ENCODE measurements at regions not wholly inside any gene's neighbourhood (a gene's known extent, or its start where the extent isn't known, plus 50 kb on each side); places are given as distances from the start of the nearest gene placed in this dataset.
"Not testable (repeated sequence)": the region's sequence is repeated elsewhere in the genome, so short reads cannot be mapped to it uniquely, and the experiment has no call there.

DNA sequence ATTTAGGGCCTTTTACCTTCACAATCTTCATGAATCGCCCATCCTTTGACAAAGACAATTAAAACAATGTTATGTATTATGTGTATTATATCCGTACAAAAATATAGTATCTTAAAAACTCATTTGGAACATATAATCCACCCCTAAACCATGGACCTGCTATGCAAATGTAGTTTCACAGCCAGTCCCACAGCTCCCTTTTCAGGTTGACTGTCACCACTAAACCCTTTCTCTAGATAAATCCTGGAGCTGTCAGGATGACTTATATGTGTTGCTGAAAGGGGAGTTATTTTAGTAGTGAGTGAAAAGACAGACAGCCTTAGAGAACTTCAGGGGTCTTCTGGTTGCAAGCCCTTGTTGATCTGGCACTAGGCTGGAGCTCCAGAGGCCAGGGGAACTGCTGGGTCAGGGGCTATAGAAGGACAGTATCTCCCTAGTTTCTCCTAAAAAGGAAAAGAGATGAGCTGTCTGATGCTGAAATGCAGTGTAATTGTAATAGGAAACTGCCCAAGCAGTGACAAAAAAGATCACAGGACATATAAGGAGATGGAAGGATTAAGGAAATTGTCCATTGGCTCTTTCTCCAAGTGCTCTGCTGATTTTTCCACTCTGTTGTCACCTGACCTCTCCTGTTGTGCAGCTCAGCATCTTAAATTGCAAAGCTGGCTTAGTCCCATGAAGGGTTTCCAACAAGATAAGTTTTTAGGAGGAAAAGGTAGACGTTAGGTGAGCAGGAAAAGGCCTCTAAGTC lies 127.7 kb downstream of the S1PR1 start:
- CTCF ChIA-PET: interaction anchor here (1.4 kb wide), 1 partner anchor 55 kb away, joined by 6 read pairs; no protein-coding TSS in a partner anchor

DNA sequence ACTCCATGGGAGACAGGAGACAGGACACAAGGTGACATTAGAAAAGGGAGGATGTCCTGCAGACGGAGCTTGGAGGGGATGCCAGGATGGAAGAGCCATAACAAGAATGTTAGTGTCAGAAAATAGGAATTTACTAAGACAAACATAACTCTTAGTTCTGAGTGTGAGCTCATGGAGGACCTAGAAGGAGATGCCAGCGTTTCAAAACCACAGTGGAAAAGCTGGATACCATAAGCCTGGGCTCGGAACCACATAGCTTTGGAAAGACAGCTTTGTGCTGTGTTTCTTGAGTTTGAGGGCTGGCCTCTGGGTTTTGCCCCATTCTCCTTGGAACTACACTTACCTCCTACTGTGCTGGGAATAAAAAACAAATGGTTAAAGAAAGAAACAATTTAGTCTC lies 128.4 kb downstream of the S1PR1 start:
- ChIA-PET POLR2A (no interaction called here), CTCF (interaction anchor here (1.4 kb wide), 1 partner anchor 56 kb away, joined by 6 read pairs; no protein-coding TSS in a partner anchor)

More for the DNA sequence above, 127.7 kb downstream of the S1PR1 start:
- POLR2A ChIA-PET: no interaction called here

DNA sequence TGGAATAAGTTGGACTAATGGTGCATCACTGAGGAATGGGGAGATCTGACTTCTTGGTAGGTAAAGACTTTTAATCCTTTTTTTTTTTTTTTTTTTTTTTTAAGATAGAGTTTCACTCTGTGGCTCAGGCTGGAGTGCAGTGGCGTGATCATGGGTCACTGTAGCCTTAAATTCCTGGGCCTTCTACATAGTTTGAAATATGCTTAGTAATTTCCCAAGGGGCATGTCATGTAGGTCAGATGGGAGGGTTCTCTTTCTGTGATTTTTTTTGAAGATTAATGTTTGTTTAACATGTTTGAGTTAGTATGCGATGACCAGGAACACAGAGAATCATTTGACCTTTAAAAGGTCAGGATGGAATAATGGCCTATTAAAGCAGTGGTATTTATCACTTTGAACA lies 129.1 kb downstream of the S1PR1 start:
- POLR2A ChIA-PET: no interaction called here
- CTCF ChIA-PET: no interaction called here

DNA sequence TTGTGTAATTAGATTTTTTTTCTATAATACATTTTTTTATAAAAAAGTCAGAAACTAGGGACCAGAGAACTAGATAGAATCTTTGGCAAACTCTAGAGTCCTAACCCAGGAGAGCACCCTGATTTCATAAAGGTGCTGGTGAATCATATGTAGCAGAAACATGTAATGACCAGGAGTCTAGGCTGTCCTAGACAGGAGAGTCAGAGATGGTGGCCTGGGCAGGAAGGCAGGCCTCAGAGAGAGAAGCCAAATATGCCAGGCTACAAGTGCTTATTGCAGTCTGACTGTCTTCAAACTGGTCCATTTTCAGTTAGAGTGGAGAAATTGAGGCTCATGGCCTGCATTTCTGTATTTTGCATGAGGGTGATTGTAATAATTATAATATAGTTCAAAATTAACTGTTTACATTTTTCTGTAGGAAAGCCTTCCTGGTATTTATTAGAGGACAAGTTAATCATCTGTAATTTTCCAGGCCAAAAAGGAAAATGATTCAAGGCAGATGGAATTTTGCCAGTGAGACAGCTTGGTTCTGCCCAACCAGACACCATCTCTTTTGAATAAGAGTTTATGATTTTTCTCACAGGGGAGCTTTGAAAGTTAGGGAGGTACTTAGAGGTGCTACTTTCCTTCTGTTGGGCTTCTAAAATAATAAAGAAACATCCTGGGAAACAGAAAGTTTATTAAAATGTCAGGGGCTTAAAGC lies 129.8 kb downstream of the S1PR1 start:
- ChIA-PET POLR2A (no interaction called here), CTCF (interaction anchor here (1.9 kb wide), 1 partner anchor 8 kb away, joined by 7 read pairs; no protein-coding TSS in a partner anchor)

DNA sequence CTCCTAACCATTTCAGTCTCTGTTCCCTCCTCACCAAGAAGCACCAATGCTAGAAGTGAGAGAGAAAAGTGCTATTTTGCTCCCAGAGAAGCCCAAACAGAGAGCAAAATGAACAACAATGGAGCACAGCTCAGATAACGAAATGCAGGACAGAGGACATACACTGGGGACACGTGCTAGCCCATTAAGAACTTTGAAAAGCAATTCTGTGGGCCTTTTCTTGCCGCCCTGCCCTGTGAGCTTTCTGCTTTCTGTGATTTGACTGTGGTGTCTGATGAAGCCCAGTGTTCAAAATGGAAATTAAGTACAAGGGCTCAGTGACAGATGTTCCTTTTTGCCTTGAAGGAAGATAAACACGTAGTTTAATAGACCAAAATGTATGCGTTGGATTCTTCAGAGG lies 130.8 kb downstream of the S1PR1 start:
- CTCF ChIA-PET: interaction anchor here (1.0 to 1.9 kb wide), 2 partner anchors 9 to 58 kb away, joined by 4 to 7 read pairs; no protein-coding TSS in a partner anchor
- POLR2A ChIA-PET: no interaction called here

DNA sequence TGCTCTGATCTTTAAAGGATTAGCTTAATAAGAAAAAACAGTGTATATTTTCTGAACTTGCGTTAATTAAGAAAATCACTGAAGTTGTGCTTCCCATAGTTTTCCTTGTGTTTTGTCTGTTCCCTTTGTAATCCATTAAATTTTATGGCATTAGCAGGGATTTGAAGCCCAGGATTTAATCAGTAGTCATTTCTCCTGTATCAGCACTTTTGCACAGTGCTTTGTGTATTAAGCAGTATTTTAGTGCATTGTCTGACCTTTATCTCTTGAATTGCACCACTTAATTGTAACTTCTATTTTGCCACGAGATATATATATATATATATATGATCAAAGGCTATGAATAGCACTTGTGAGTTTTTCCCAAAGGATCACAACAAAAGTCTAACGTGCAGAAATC lies 133.7 kb downstream of the S1PR1 start:
- ChIA-PET CTCF (interaction anchor here (0.6 to 1.1 kb wide), 2 partner anchors 13 to 64 kb away, joined by 3 read pairs; no protein-coding TSS in a partner anchor), POLR2A (interaction anchor here (0.6 kb wide), 1 partner anchor 17 kb away, joined by 3 read pairs; no protein-coding TSS in a partner anchor)

DNA sequence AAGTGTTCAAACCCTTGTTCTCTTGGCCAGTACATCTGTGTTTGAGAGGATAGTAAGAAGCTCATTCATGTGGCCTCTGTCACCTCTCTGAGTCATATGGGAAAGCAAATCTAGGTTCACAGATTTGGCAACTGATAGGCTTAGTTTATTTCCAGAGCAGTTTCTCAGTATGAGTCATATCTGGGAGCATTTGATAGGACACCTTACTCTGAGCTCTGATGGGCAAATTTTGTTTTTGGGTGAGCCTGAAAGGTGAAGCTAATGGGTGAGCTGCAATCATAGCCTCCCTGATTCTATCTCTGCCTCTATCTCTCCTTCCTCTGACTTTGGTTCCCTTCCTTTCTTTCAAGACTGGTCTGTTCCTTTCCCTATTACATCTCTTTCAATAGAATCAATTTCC lies 134.4 kb downstream of the S1PR1 start:
- POLR2A ChIA-PET: interaction anchor here (0.6 kb wide), 1 partner anchor 17 kb away, joined by 3 read pairs; no protein-coding TSS in a partner anchor
- CTCF ChIA-PET: no interaction called here

DNA sequence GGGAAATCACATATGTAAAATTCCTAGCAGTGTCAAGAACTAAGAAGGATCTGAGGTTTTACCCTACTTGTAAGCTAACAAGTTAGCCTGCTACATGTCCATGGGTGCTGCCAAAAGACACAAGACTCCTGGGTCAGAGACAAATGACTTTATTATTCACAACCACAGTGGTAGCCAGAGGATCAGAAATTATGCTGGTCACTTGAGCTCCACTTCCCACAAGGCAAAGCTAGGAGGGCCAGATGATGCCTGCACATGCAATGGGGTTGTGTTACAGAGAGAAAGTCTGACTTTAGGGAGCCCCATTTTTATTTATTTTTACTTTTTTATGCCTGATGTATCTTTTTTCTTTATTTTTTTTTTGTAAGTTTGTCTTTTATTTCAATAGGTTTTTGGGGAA lies 136.8 kb downstream of the S1PR1 start:
- CTCF ChIA-PET: no interaction called here
- POLR2A ChIA-PET: no interaction called here

DNA sequence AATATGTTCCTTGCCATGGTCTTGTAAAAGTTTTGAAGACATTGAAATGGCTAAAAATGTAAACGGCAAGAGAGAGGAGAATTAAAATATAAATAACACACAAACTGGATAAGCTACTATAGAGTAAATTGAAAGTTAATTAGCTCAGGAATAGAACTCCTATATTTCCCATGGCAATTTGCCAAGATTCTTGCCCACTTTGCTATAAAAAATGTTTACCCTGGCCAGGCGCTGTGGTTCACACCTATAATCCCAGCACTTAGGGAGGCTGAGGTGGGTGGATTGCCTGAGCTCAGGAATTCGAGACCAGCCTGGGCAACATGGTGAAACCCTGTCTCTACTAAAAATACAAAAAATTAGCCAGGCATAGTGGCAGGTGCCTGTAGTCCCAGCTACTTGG lies 138.6 kb downstream of the S1PR1 start:
- POLR2A ChIA-PET, CTCF ChIA-PET: not testable (repeated sequence)

DNA sequence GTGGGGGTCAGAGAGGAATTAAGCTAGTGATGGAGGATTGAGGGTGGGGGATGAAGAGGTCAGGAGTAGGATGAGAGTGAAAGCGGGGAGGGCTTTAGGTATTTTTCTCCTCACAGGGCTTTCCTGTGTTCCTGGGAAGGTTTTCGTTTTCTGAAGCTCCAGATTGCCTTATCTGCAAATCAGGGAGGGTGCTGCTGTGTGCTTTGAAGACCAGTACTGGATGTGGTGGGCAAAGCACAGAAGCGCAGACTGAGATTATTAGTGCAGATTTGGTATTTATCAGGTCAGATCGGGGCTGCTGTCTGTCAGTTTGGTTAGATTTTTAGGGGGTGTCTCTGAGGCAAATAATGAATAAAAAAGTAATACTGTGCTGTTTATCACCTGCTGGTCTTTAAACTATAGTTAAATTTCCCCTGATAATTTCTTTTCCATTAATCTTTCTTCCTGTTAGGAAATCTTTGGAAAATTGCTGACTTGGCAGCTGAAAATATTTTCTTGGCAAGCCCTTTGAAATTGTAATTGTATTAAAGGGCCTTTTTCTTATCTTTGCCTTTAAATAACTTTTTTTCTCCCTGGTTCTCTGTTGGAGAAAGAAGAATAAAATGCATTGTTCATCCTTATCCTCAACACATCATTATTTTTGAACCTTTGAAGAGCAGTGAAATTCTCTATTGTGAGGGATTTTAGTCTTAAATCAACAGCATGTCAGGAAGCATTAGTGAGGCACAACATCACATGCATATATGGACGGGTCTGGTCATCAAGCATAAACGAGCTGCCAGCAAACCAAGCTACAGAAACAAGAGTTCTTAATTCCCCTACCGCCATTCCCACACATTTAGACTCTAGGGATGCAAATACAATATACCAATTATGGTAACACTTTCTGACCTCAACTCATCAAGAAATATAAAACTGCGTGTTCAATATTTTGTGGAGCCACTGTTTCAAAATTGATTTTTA lies 139.6 kb downstream of the S1PR1 start:
- POLR2A ChIA-PET: no interaction called here

DNA sequence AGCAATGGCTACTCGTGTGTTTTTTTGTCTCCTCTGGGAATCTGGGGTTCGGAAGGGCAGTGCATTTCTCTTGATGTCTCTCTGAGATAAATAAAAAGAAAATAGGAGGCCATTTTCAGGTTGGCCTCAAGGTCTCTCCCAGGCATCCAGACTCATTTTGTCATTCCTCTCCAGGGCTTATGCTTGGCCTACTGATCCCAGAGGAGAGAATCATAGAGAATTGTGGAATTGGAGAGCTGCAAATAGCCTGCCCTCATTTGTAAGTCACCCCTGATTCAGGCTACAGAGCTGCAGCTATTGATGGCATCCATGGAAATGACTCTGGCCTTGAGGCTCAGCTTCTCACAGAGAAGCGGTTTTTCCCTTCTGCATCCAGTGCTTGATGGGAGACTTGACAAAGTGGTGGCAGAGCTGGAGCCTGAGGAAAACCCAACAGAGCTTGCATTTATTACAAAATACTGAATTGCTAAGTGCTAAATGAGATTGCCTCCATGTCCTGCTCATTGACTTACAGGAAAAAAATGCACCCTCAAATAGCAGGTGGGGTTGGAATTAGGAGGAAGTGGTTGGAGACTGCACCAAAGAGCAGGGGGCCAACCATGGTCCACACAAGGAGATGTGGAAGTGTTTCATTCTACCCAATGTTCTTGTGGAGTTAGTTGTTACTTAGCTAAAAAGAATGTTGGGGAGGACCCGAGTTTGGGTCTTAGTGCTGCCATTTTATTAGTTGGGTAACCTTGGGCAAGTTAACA lies 140.4 kb downstream of the S1PR1 start:
- ChIA-PET POLR2A (no interaction called here), CTCF (no interaction called here)

More for the DNA sequence above, 139.6 kb downstream of the S1PR1 start:
- CTCF ChIA-PET: no interaction called here

DNA sequence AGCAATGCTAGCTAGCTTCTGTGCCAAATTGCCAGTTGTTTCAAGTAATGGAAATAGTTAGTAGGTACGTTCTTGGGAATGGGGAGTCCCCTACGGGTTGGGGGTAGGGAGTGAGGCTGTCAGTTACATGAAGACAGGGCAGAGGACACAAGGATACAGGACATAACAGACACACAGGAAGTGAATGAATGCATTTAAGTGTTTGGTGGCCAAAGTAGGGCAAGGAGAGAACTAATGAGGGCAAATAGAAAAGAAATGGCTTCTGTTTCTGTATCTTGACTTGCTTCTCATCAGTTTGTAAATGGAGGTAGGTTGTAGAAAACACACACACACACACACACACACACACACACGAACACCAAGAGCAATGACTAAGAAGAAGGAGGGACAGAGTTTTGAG lies 142.2 kb downstream of the S1PR1 start:
- POLR2A ChIA-PET: no interaction called here
- CTCF ChIA-PET: interaction anchor here (2.0 kb wide), 1 partner anchor 69 kb away, joined by 6 read pairs; no protein-coding TSS in a partner anchor

DNA sequence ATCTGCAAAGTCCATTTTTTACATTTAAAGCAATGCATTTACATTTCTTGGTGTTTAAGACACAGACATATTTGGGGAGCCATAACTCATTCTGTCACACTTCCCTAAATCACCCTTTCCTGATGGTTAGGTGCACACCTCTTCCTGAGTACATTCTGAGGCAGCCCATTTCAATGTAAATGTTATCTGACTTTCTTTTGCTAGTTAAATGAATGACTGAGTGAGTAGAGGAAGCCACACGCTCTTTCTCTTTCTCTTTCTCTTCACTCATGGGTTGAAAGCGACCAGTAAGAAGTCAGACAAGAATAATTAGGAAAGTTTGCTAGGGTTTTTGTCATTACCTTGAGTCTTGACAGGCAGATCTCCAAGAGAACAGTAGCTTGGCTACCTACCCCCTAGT lies 143.1 kb downstream of the S1PR1 start:
- ChIA-PET CTCF (interaction anchor here (2.0 kb wide), 1 partner anchor 70 kb away, joined by 6 read pairs; no protein-coding TSS in a partner anchor), POLR2A (no interaction called here)

DNA sequence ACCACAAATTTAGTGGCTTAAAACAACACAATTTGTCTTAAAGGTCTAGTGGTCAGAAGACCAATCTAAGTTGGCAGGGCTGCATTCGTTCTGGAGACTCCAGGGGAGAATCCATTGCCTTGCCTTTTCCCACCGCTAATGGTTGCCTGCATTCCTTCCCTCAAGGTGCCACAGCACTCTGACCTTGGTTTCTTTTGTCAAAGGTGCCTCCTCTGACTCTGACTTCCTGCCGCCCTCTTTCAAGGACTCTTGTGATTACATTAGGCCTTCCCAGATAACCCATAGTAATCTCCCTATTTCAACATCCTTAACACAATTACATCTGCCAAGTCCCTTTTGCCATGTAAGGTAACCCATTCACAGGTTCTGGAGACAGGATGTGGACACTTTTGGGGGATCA lies 145.3 kb downstream of the S1PR1 start:
- ChIA-PET CTCF (no interaction called here), POLR2A (no interaction called here)

DNA sequence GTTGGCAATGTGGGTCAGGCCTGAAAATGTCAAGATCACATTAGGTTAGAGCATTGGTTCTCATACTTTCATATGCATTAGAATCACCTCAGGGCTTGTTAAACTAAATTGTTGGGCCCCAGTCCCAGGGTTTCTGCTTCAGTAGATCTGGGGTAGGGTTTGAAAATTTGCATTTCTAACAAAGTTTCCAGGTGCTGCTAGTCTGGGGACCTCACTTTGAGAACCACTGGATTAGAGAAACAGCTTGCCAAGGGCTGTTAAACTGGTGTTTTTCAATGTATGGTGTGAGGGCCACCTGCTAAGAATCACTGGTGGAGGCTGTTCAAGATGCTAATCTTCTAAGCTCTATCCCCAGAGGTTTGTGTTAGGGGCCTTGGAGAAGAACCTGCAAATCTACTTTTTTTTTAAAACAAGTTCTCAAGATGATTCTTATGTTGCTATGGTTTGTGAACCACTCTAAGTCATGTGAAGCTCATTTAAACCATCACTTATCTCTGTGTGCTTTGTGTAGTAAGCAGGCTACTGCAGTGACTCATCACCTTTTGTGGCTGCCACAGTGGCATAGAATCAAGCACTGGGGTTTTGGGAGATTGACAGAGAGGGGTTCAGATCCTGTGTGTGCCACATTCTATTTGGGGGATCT lies 152.2 kb downstream of the S1PR1 start:
- ChIA-PET POLR2A (no interaction called here), CTCF (no interaction called here)

DNA sequence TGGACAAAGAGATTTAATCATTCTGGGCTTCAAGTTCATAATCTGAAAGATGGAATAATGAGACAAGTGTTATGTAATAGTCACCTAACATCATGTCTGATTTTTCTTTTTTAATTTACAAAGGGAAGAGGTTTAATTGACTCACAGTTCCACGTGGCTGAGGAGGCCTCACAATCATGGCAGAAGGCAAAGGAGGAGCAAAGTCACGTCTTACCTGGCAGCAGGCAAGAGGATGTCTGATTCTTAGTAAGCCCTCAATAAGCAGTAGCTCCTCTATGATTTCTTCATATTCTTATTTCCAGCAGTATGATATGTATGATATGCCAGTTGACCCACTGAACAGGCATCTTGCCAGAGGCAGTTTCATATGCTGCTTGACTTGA lies 152.7 kb downstream of the S1PR1 start:
- CTCF ChIA-PET: no interaction called here
- POLR2A ChIA-PET: no interaction called here

DNA sequence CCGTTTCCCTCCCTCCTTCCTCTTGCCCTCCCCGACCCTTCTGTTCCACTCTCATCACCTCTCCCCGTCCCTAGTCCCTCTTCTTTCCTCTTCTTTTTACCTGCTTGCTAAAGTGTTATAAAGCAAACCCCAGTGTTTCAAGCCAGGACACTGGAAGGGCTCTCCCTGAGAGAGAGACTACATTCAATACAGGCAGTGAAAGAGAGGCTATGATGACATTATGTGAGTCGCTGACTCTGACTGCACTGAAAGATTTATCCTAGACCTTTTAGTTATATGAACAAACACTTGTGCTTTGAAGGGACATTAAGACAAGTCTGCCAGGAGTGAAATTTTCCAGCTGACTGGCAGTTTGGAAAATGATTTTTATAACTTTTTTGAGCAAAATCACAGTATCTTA lies 155.7 kb downstream of the S1PR1 start:
- CTCF ChIA-PET: no interaction called here
- POLR2A ChIA-PET: no interaction called here

DNA sequence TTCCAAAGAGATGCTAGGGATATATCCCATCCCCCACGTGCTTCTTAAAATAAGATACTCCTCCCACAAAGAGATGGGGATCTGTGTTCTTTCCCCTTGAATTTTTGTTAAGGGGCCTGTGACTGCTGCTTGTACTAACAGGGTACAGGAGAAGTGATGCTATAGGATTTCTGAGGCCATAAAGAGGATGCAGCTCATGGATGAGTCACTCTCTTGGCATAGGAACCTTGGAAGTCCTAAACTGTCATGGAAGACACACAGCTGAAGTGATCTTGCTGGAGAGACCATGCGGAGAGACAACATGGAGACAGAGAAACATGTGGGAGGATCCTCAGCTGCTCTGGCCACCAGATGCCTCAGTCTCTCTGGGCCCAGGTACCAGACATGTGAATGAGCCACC lies 157.2 kb downstream of the S1PR1 start:
- ChIA-PET POLR2A (no interaction called here), CTCF (no interaction called here)

DNA sequence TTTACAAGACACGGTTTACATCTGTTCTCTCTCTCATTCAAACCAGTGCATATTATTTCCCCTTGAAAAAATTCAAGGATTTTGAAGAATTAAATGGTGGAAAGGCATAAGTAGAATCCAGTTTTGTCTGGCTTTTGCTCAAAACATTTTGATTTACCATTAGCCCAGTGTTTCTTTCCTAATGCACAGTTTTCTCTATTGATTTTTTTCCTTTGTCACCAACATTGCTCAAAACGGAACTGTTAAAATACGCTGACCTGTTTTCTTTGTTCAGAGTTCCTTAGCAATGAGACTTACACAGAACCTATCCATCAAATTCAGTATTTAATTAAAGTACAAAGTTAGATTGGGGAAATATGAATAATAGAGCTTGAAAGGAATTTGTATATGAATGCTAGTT lies 162.4 kb downstream of the S1PR1 start:
- ChIA-PET CTCF (no interaction called here), POLR2A (no interaction called here)

Data from activated CD8-positive, alpha-beta memory T cell treated with anti-CD3 and anti-CD28 coated beads for 36 hours (primary cell).